Activated CD8-positive, alpha-beta memory T cell treated with anti-CD3 and anti-CD28 coated beads for 4 hours (primary cell): ENCODE measurements at regions not wholly inside any gene's neighbourhood (a gene's known extent, or its start where the extent isn't known, plus 50 kb on each side); places are given as distances from the start of the nearest gene placed in this dataset.
"Not testable (repeated sequence)": the region's sequence is repeated elsewhere in the genome, so short reads cannot be mapped to it uniquely, and the experiment has no call there.

Experiments used
- DNase-seq, 2 donors: peaks; one replicate each; pipeline ENCODE4 v3.0.0-alpha.2; 2020; ENCODE audit warnings: low read depth in 2 of 2

GRCh38 chr18:46226461-46226860, 122.3 kb downstream of the HAUS1 start:
- no peak for DNase-seq

DNA sequence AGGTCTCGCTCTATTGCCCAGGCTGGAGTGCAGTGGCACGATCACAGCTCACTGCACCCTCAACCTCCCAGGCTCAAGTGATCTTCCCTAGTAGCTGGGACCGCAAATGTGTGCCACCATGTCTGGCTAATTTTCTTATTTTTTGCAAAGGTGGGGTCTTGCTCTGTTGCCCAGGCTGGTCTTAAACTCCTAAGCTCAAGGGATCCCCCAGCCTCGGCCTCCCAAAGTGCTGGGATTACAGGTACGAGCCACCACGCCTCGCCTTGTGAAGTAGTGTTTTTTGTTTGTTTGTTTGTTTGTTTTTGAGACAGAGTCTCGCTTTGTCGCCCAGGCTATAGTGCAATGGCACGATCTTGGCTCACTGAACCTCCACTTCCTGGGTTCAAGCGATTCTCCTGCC, 125.5 kb downstream of the HAUS1 start:
- DNase-seq, result not testable (repeated sequence)

- DNase-seq, result no peak
Measured at GRCh38 chr18:46236156-46236555, 132.0 kb downstream of the HAUS1 start.

- no peak for DNase-seq
Measured at GRCh38 chr18:46237891-46238290, 133.7 kb downstream of the HAUS1 start.

- no peak for DNase-seq
Measured at GRCh38 chr18:46239549-46239948, 135.4 kb downstream of the HAUS1 start.

GRCh38 chr18:46239998-46240397, 135.8 kb downstream of the HAUS1 start:
- DNase-seq, result no peak

GRCh38 chr18:46241393-46241792, 137.2 kb downstream of the HAUS1 start:
- DNase-seq, result not testable (repeated sequence)

GRCh38 chr18:46242183-46242582, 138.0 kb downstream of the HAUS1 start:
- no peak for DNase-seq

DNA sequence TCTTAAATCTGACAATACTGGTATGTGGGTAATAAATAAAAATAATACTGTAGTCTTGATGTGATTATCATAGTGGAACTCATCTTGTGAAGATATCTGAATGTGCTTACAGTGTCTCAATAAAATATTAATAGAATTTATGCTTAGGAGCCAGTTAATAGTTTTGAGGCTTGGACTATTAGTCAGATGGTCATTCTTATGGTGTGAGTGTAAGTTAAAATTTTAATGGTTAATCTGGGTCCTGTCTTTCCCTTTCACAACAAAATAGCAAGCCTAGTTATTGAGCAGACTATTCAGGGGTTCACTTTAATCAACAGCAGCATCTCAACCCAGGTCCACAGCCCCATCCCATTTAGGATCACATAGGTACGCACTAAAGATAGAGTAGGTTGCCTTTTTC, 138.9 kb downstream of the HAUS1 start:
- no peak for DNase-seq

GRCh38 chr18:46243673-46244072, 139.5 kb downstream of the HAUS1 start:
- no peak for DNase-seq

DNA sequence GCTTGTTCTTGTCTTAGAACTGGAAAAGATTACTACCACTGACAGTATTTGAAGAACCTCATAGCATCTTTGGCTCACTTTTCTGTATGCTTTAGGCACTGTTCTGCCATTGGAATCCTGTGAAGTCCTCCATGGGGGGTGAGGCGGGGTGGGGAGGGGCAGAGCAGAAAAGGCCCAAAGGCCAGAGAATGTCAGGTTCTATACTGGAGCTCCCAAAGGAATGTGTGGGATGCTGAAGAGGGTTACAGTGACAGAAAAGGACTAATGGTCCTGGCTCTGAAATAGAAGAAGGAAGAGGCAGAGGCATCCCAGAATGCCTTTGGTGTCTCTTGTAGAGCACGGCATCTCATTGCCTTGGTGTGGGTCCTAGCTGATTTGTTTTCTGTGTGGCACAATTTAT, 141.9 kb downstream of the HAUS1 start:
- no peak for DNase-seq

GRCh38 chr18:46247942-46248341, 143.8 kb downstream of the HAUS1 start:
- no peak for DNase-seq

GRCh38 chr18:46250084-46250811, 146.1 kb downstream of the HAUS1 start:
- peak; percentile 21 to 33 for DNase-seq

DNA sequence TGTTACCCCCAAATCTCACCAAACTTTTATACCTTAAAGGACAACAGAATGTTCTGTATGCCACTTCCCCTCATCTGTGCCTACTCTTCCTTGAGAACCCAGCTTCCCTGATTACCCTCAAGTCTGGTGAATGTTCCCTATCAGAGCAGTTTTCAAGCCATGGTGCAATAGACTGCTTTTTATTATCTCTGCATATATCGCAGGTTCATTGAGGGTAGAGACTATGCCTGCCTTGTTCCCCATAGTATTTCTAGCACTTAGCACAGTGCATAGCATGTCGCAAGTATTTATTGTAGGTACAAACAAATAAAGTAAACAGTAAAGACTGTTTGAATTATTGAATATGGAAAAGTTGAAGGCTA, 146.6 kb downstream of the HAUS1 start:
- DNase-seq, result no peak

DNA sequence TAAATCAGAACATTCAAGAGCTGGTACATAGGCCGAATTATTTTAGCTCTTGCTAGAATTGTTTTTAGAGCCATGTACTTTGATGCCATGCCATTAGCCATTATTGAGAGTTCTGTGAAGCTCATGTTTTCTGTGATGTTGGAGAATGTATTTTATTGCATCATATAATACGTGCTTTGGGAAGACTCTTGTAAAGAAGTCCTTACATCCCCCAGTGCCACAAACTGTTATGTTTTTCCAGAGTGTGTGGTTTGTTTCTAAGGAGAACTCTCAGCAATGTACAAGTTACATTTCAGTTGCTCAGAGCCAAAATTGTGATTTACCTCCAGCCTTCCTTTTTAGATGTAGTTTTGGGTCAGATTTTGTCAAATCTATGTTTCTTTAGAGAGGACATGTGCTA, 148.6 kb downstream of the HAUS1 start:
- no peak for DNase-seq

- no peak for DNase-seq
Measured at GRCh38 chr18:46253498-46253897, 149.3 kb downstream of the HAUS1 start.

DNA sequence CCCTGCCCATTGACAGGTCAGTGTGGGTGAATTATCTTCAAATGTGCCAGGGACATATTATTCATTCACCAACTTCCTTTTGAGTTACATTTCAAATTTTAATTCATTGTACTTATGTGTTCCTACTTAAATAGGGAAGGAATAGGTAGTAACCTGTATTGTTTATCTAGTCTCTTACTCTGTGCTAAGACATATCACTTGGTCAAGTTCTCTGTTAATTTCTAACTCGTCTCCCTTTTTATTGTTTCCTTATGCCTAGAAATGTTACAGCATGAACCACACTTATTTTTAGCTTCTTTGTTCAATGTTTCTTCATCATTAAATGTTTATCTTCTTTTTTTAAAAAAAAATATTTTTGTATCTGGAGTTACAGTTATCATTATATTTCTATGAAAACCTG, 151.9 kb downstream of the HAUS1 start:
- no peak for DNase-seq

DNA sequence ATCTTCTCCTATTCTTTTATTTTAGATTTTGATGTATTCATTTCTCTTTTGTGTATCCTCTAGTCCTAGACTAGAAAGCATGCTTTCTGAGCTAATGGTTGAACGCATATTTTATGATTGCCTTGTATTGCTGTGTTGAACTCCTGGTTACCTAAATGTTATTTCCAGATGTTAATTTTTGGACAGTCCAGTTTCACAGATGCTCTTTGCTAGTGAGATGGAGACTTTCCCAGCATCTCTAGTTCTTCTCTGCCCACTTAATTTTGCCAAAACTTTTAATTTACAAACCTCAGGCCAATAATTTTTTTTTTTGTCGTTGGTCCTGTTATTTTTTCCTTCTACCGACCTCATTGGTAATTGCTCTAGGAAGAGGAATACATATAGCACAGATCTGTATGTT, 153.2 kb downstream of the HAUS1 start:
- no peak for DNase-seq

DNA sequence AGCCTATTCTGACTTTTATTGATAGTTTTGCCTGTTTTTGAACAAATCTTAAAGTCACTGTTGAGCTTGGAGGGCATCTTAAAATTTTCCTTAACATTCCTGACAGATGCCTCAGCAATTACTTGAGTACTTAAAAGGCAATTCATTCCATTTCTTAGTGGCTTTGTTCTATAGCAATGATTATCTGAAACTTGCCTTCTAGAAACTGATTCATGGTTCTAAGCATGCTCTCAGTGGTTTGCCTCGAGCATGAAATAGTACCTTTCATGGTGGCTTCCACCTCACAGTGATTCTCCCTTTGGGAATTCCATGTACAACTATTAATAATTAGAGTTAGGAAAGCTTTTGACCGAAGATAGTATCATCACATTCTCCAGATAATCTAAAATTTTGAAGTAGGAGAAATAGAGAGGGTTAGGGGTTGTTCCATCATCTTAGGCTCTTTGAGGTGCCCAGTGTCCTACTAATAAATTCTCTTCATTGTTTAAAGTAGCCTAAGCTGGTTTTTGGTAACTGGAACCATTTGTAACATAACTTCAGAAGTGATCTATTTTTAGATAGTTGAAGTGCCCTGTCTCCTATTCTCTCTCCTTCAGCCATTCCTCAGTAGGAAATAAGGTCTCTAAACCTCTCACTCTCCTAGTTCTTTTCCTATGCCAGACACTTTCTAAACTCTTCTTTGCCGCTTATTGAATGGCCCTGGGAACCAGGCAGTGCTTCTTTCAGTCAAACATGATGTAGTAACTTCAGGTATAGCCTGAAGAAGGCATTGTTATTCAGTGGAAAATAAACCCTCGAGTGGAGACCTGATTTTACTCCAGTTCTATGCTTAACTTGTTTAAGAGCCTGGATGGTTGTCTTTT, 156.1 kb downstream of the HAUS1 start:
- no peak for DNase-seq

GRCh38 chr18:46260879-46261143, 156.6 kb downstream of the HAUS1 start:
- no peak for DNase-seq

- no peak for DNase-seq
Measured at GRCh38 chr18:46261799-46262198, 157.6 kb downstream of the HAUS1 start.

DNA sequence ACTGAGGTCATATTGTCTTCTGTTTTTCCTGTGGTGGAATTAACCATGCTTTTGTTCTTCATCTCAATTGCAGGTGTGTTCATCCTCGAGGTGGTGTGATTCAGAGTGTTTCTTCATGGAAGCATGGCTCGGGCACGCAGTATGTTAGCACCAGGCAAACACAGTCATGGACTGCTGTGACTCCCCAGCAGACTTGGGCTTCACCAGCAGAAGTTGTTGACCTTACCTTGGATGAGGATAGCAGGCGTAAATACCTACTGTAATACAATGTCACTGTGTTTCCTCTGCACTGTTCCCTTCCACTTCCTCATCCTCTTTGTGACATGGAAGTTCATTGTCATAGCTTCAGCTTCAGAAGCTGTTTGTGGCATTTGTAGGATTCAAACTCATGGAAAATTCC, 158.7 kb downstream of the HAUS1 start:
- DNase-seq, result no peak

GRCh38 chr18:46264255-46264654, 160.1 kb downstream of the HAUS1 start:
- DNase-seq, result no peak
